GM12875 (cell line): ENCODE measurements at regions not wholly inside any gene's neighbourhood (a gene's known extent, or its start where the extent isn't known, plus 50 kb on each side); places are given as distances from the start of the nearest gene placed in this dataset.

ENCODE experiments used
- H3K4me3 ChIP-seq: one replicate; pipeline ENCODE4 v1.5.1; 2011; ENCODE audit warnings: low read depth, low read length, control low read depth
- CTCF ChIP-seq: IDR thresholded peaks from 2 replicates; pipeline ENCODE4 v1.5.1; 2011; ENCODE audit warnings: low read depth, mild to moderate bottlenecking, control low read depth, inconsistent platforms, low read length, moderate library complexity, borderline replicate concordance; ENCODE audit not compliant: insufficient read depth

GRCh38 chr2:129733041-129733440 lies 246.4 kb upstream of the RAB6C start:
- H3K4me3 ChIP-seq = no peak overlapping the region
- TF ChIP-seq CTCF = no peak

- no peak for TF ChIP-seq CTCF
- H3K4me3 ChIP-seq = no peak overlapping the region
These were observed 245.9 kb upstream of the RAB6C start for GRCh38 chr2:129733579-129733978.

GRCh38 chr2:129734343-129735034 lies 245.0 kb upstream of the RAB6C start:
- H3K4me3 ChIP-seq = no peak overlapping the region
- no peak for TF ChIP-seq CTCF

GRCh38 chr2:129735576-129735975 lies 243.9 kb upstream of the RAB6C start:
- TF ChIP-seq CTCF = no peak
- no peak overlapping the region for H3K4me3 ChIP-seq

GRCh38 chr2:129737660-129738527 lies 241.6 kb upstream of the RAB6C start:
- no peak overlapping the region for H3K4me3 ChIP-seq
- no peak for TF ChIP-seq CTCF

- TF ChIP-seq CTCF = no peak
These were observed 240.7 kb upstream of the RAB6C start for GRCh38 chr2:129738799-129739198.

More at GRCh38 chr2:129738799-129739198, 240.7 kb upstream of the RAB6C start:
- no peak overlapping the region for H3K4me3 ChIP-seq
